ENCODE measurements at regions not wholly inside any gene's neighbourhood (a gene's known extent, or its start where the extent isn't known, plus 50 kb on each side); places are given as distances from the start of the nearest gene placed in this dataset.

- intact Hi-C loops (cut with micrococcal nuclease): no loop called here
- Histone ChIP-seq H4K20me1 (ENCODE audit: insufficient read depth, low read length) (no peaks in the 10 kb centered on the region), H3K4me1 (ENCODE audit: control insufficient read depth, insufficient read depth, low read length) (no peaks in the 10 kb centered on the region), H3K9me3 (ENCODE audit: control insufficient read depth, insufficient read depth, low read length) (no peaks in the 10 kb centered on the region), H3K4me3 (ENCODE audit: insufficient read depth, low read depth, low read length) (no peak overlapping the region), H2BK5ac (ENCODE audit: low read depth, low read length, poor library complexity, severe bottlenecking) (no peak overlapping the region), H2BK15ac (ENCODE audit: low read depth, low read length) (no peak overlapping the region), H3K23ac (ENCODE audit: low read depth, low read length) (no peak overlapping the region), H3K79me1 (ENCODE audit: low read depth in 1 of 2, low read length in 2 of 2) (no peaks in the 10 kb centered on the region), H3K27ac (ENCODE audit: insufficient read depth, low read length) (no peak overlapping the region), H3K9me1 (ENCODE audit: insufficient read depth, low read length) (no peaks in the 10 kb centered on the region), H3K27me3 (ENCODE audit: control insufficient read depth, insufficient read depth, low read length) (no peaks in the 10 kb centered on the region), H3K4me2 (ENCODE audit: low read depth, low read length) (no peak overlapping the region), H4K91ac (ENCODE audit: insufficient read depth, low read depth, low read length) (no peak overlapping the region), H2AK9ac (replicated peaks; ENCODE audit: low read depth, low read length, poor library complexity) (no peak overlapping the region), H3K14ac (replicated peaks; ENCODE audit: low read depth, low read length) (no peak overlapping the region), H2BK120ac (ENCODE audit: low read depth, low read length) (no peak overlapping the region), H4K5ac (ENCODE audit: low read depth, low read length) (no peak overlapping the region), H3K9ac (ENCODE audit: low read depth, low read length) (no peak overlapping the region), H3K18ac (ENCODE audit: low read depth, low read length) (no peak overlapping the region), H4K8ac (ENCODE audit: low read depth in 2 of 2, low read length in 2 of 2) (no peak overlapping the region), H3K4ac (ENCODE audit: low read depth, low read length) (no peak overlapping the region), H2BK20ac (ENCODE audit: low read depth, low read length) (no peak overlapping the region), H2AK5ac (ENCODE audit: low read depth, low read length) (no peak overlapping the region), H2AFZ (replicated peaks; ENCODE audit: low read length, poor library complexity) (no peak overlapping the region), H3K56ac (ENCODE audit: extremely low read depth, insufficient read depth, low read length) (no peak overlapping the region), H3K36me3 (ENCODE audit: control insufficient read depth, insufficient read depth, low read length) (no peaks in the 10 kb centered on the region)
- TF ChIP-seq MAFK (IDR thresholded peaks at IDR 0.05; ENCODE audit: low read depth, low read length): no peak
- TF ChIP-seq RFX5 (IDR thresholded peaks at IDR 0.05; ENCODE audit: low read depth, low read length): no peak
- TF ChIP-seq CEBPB (IDR thresholded peaks at IDR 0.05; ENCODE audit: low read depth, low read length): no peak
- no peak for TF ChIP-seq MAZ (IDR thresholded peaks at IDR 0.05; ENCODE audit: borderline replicate concordance, low read depth, low read length)
- TF ChIP-seq, protein P1, sequence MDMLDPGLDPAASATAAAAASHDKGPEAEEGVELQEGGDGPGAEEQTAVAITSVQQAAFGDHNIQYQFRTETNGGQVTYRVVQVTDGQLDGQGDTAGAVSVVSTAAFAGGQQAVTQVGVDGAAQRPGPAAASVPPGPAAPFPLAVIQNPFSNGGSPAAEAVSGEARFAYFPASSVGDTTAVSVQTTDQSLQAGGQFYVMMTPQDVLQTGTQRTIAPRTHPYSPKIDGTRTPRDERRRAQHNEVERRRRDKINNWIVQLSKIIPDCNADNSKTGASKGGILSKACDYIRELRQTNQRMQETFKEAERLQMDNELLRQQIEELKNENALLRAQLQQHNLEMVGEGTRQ (IDR thresholded peaks at IDR 0.05; ENCODE audit: low read depth, low read length): no peak
- TF ChIP-seq BHLHE40 (IDR thresholded peaks at IDR 0.05; ENCODE audit: low read depth, low read length): no peak
- no peak for TF ChIP-seq CHD1 (IDR thresholded peaks at IDR 0.05; ENCODE audit: low read depth, low read length)
- TF ChIP-seq, protein P2, sequence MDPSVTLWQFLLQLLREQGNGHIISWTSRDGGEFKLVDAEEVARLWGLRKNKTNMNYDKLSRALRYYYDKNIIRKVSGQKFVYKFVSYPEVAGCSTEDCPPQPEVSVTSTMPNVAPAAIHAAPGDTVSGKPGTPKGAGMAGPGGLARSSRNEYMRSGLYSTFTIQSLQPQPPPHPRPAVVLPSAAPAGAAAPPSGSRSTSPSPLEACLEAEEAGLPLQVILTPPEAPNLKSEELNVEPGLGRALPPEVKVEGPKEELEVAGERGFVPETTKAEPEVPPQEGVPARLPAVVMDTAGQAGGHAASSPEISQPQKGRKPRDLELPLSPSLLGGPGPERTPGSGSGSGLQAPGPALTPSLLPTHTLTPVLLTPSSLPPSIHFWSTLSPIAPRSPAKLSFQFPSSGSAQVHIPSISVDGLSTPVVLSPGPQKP (IDR thresholded peaks at IDR 0.05; ENCODE audit: borderline replicate concordance, low read depth, low read length): no peak
- no peak for TF ChIP-seq RAD21 (IDR thresholded peaks at IDR 0.05; ENCODE audit: low read length)
- TF ChIP-seq, protein P3, sequence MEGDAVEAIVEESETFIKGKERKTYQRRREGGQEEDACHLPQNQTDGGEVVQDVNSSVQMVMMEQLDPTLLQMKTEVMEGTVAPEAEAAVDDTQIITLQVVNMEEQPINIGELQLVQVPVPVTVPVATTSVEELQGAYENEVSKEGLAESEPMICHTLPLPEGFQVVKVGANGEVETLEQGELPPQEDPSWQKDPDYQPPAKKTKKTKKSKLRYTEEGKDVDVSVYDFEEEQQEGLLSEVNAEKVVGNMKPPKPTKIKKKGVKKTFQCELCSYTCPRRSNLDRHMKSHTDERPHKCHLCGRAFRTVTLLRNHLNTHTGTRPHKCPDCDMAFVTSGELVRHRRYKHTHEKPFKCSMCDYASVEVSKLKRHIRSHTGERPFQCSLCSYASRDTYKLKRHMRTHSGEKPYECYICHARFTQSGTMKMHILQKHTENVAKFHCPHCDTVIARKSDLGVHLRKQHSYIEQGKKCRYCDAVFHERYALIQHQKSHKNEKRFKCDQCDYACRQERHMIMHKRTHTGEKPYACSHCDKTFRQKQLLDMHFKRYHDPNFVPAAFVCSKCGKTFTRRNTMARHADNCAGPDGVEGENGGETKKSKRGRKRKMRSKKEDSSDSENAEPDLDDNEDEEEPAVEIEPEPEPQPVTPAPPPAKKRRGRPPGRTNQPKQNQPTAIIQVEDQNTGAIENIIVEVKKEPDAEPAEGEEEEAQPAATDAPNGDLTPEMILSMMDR (conservative IDR thresholded peaks at IDR 0.05; ENCODE audit: low read depth, low read length): no peak
- no peak for TF ChIP-seq POLR2A (IDR thresholded peaks at IDR 0.05; ENCODE audit: low read depth, low read length)
- no peak for TF ChIP-seq RCOR1 (IDR thresholded peaks at IDR 0.05; ENCODE audit: insufficient replicate concordance, low read length)
- no peak for TF ChIP-seq SMC3 (IDR thresholded peaks at IDR 0.05; ENCODE audit: low read depth, low read length)
- TF ChIP-seq NFE2L2 (IDR thresholded peaks at IDR 0.05; ENCODE audit: low read depth, low read length): no peak
- no peak for TF ChIP-seq MXI1 (IDR thresholded peaks at IDR 0.05; ENCODE audit: borderline replicate concordance, low read depth, low read length)
- TF ChIP-seq FOS (IDR thresholded peaks at IDR 0.05; ENCODE audit: low read depth, low read length): no peak
- DNase-seq (no peak), ATAC-seq (ENCODE audit: low read depth) (no peak)
- dilution Hi-C loops (cut with HindIII; ENCODE audit: low sequenced_read_pairs, unreplicated experiment): no loop called here
- no CpG with 5 or more reads among the region's 1 CpG for WGBS, 2 experiments (ENCODE audit: extremely low coverage in 2 of 2, insufficient read length in 1 of 2)
- ChIA-PET POLR2A (ENCODE audit: unreplicated experiment) (no interaction called here), CTCF (no interaction called here)
- in situ Hi-C loops (cut with MboI; ENCODE audit: low sequenced_read_pairs): no loop called here
- no TSS peak for BruUV-seq (replicated peaks)
These were observed 362.2 kb upstream of the EMCN start for GRCh38 chr4:100880011-100880410.

Data from IMR-90 (cell line).